ENCODE measurements at regions not wholly inside any gene's neighbourhood (a gene's known extent, or its start where the extent isn't known, plus 50 kb on each side); places are given as distances from the start of the nearest gene placed in this dataset.

DNA sequence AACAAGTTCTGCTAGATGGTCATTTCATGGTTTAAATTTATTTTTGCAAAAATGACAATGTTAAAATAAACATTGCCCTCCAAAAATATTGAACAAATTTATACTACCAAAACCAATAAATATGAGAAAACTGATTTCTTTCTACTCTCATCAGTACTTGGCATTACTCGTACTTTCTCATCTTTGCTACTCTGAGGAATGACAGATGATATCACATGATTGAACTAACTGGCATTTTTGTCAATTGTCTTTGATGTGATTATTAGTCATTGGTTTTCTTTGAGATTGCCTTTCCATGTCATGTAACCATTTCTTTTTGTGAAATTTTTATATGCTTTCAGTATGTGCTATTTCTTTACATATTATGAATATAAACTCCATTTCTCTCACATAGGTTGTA, 167.0 kb upstream of the ITGA4 start:
- FAIRE-seq: no peak
- no peak for TF ChIP-seq POLR2AphosphoS5 (IDR thresholded peaks at IDR 0.05; ENCODE audit: low read depth, low read length)
- TF ChIP-seq POU2F2 (IDR thresholded peaks at IDR 0.05; ENCODE audit: low read depth, low read length): no peak
- no peak for TF ChIP-seq PAX5 (IDR thresholded peaks at IDR 0.05; ENCODE audit: insufficient read depth, low read length, severe bottlenecking)
- TF ChIP-seq TAF1 (IDR thresholded peaks at IDR 0.05; ENCODE audit: low read depth, low read length): no peak
- no peak for TF ChIP-seq POLR2A (IDR thresholded peaks at IDR 0.05; ENCODE audit: low read depth, low read length)
- TF ChIP-seq SPI1 (IDR thresholded peaks at IDR 0.05; ENCODE audit: low read depth, low read length): no peak
- DNase-seq (ENCODE audit: insufficient read length, low spot score): no peak

DNA sequence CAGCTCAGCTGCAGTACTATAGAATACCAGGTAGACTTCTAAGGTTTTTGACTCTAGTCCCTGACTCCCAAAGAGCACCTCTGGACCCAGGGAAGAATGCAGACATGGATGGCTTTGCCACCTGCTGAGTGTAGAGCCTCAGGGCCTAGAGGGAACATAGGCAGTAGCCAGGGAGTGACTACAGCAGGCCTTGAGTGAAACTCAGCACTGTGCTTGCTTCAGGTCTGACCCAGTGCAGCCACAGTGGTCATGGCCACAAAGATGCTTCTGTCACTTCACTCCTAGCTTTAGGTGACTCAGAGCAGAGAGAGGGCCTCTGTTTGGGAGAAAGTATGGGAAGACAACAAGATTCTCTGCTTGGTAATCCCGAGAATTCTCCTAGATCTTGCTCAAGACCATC, 162.2 kb upstream of the ITGA4 start:
- TF ChIP-seq POLR2A (IDR thresholded peaks at IDR 0.05; ENCODE audit: low read depth, low read length): no peak
- TF ChIP-seq POU2F2 (IDR thresholded peaks at IDR 0.05; ENCODE audit: low read depth, low read length): no peak
- no peak for TF ChIP-seq PAX5 (IDR thresholded peaks at IDR 0.05; ENCODE audit: insufficient read depth, low read length, severe bottlenecking)
- TF ChIP-seq TAF1 (IDR thresholded peaks at IDR 0.05; ENCODE audit: low read depth, low read length): no peak
- FAIRE-seq (no peak), DNase-seq (ENCODE audit: insufficient read length, low spot score) (no peak)

DNA sequence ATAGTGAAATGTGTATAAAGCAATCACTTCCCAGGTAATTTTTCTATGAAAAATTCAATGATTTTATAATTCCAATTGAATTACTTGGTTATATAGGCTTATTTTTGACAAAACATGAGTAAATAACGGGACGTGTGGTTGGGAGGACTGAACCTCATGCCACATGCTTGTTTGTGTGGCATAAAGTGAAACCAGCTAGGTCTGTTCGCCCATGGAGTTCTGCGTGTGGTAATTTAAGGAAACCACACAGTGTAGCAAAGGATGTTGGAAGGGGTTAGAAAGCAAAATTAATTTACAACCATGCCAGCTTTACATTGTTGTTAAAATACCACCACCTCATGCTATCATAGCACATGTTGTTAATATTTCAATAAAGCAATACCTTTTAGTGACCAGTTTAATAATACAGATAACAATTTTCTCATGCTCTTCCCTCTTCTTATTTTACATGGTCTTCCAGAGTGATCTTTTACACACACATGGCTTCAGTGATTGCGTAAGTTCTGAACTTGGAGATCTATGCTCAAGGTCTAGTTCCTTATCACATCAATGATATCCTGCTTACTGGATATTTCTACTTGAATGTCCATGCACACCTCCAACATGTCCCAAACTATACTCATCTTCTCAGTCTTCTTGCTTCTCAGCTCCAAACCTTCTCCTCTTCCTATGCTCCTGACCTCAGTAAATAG, 156.4 kb upstream of the ITGA4 start:
- DNase-seq (ENCODE audit: insufficient read length, low spot score): no peak
- FAIRE-seq: peak; percentile 16
- no peak for TF ChIP-seq POLR2AphosphoS5 (IDR thresholded peaks at IDR 0.05; ENCODE audit: low read depth, low read length)
- no peak for TF ChIP-seq SPI1 (IDR thresholded peaks at IDR 0.05; ENCODE audit: low read depth, low read length)
- TF ChIP-seq POLR2A (IDR thresholded peaks at IDR 0.05; ENCODE audit: low read depth, low read length): no peak
- no peak for TF ChIP-seq PAX5 (IDR thresholded peaks at IDR 0.05; ENCODE audit: insufficient read depth, low read length, severe bottlenecking)
- no peak for TF ChIP-seq POU2F2 (IDR thresholded peaks at IDR 0.05; ENCODE audit: low read depth, low read length)
- TF ChIP-seq TAF1 (IDR thresholded peaks at IDR 0.05; ENCODE audit: low read depth, low read length): no peak

DNA sequence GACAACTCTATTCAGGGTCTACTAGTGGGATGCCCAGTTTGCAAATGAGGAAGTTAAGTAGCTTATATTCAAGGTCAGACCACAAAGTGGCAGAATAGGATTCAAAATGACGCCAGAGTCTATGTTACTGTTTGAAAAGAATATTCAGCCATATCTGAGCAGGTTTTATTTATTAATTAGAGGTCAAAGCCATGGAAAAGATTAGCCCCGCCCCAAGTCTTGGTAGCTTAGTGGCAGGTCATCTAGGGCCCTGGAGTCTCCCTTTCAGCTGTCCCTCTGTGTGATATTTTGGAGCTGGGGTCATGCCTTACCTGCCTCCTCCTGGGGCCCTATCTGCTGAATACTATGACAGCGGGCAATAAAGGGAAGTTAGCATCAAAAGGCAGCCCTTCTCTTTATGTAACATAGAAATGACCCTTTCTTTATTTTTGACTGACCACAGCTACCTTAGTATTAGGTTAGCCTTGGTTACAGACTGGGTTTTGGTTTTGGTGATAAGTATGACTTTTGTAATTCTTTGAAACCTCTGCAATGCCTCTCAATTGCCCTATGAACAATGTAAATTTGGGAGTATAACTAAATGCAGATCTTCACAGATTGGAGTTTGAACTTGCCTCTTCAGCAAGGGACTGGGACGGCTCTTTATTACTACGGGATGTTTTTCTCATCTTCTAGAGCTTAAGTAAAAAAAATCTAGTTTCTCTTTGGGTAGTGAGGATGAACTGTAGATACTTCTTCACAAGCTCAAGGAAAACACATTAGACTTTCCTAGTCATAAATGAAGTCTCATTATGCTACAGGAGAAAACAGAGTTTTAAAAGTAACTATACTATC, 153.0 kb upstream of the ITGA4 start:
- FAIRE-seq (peak; percentile 76), DNase-seq (ENCODE audit: insufficient read length, low spot score) (no peak)
- TF ChIP-seq PAX5 (IDR thresholded peaks at IDR 0.05; ENCODE audit: insufficient read depth, low read length, severe bottlenecking): no peak
- no peak for TF ChIP-seq POU2F2 (IDR thresholded peaks at IDR 0.05; ENCODE audit: low read depth, low read length)
- no peak for TF ChIP-seq TAF1 (IDR thresholded peaks at IDR 0.05; ENCODE audit: low read depth, low read length)
- no peak for TF ChIP-seq SPI1 (IDR thresholded peaks at IDR 0.05; ENCODE audit: low read depth, low read length)
- TF ChIP-seq POLR2A (IDR thresholded peaks at IDR 0.05; ENCODE audit: low read depth, low read length): no peak

DNA sequence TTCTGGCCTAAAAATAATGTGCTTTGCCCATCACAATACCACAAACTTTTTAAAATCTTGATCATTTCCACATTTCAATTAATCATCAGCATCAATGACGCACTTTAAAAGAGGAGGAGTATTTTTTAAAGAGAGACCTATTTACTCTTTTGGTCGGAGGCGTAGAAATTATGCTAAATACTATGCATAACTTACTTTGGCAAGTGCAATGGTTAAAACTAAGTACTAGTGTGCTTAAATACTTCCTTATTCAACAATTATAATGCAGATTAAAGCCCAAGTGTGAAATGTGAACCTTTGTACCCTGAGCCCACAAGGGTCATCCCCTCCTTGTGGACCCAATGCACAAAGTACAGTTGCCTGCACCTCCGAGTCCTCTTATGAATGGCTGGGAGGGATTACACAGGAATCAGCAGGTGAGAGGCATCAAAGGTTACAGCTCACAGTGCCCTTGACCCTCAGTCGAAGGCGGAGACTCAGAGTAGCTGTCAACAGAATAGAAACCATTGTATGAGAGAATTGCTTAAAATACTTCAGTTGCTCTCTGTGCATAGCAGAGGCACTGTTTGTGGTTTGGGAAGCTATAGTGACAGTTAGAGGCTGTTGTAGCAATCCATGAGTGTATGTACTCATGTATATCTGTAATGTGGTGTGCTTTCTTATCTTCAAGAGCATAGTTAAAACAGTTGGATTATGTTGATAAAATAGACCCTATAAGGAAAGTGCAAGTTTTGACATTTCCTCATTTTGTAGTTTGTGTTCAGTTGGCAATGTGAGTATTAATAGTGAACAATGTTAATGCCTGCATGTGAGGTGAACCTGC, 151.7 kb upstream of the ITGA4 start:
- DNase-seq (ENCODE audit: insufficient read length, low spot score) (no peak), FAIRE-seq (peak; percentile 97)
- 0 out of 2 replicates have a peak, but pooled peaks have one; percentile 13 for TF ChIP-seq POU2F2 (IDR thresholded peaks at IDR 0.05; ENCODE audit: low read depth, low read length)
- peak; percentile 73; the same call in 1 of the 2 replicates for TF ChIP-seq POLR2AphosphoS5 (IDR thresholded peaks at IDR 0.05; ENCODE audit: low read depth, low read length)
- TF ChIP-seq SPI1 (IDR thresholded peaks at IDR 0.05; ENCODE audit: low read depth, low read length): 0 out of 2 replicates have a peak, but pooled peaks have one; percentile 17
- TF ChIP-seq TAF1 (IDR thresholded peaks at IDR 0.05; ENCODE audit: low read depth, low read length): peak; percentile 74; the same call in 1 of the 2 replicates
- TF ChIP-seq PAX5 (IDR thresholded peaks at IDR 0.05; ENCODE audit: insufficient read depth, low read length, severe bottlenecking): no peak
- peak; percentile 72; the same call in 1 of the 2 replicates for TF ChIP-seq POLR2A (IDR thresholded peaks at IDR 0.05; ENCODE audit: low read depth, low read length)

DNA sequence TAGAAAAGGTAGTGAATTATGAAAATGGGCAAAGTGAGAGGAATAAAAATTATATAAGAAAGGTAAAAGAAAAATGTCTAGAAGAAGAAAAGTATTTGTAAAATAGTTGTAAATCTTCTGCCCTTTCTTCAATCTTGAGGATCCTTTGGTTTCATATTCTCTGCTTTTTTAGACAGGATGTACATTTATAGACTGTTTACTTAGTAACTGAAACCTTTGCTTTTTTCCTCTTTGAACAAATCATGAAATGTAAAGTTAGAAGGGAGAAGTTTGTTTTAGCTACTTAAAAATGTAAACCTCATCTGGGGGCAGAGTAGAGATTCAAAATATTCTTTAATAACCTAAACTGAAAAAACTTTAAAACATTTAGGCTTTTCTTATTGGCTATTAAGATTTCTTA, 150.4 kb upstream of the ITGA4 start:
- FAIRE-seq (no peak), DNase-seq (ENCODE audit: insufficient read length, low spot score) (no peak)
- TF ChIP-seq SPI1 (IDR thresholded peaks at IDR 0.05; ENCODE audit: low read depth, low read length): no peak
- TF ChIP-seq PAX5 (IDR thresholded peaks at IDR 0.05; ENCODE audit: insufficient read depth, low read length, severe bottlenecking): no peak
- no peak for TF ChIP-seq POLR2A (IDR thresholded peaks at IDR 0.05; ENCODE audit: low read depth, low read length)
- TF ChIP-seq POU2F2 (IDR thresholded peaks at IDR 0.05; ENCODE audit: low read depth, low read length): no peak
- TF ChIP-seq TAF1 (IDR thresholded peaks at IDR 0.05; ENCODE audit: low read depth, low read length): no peak
- no peak for TF ChIP-seq POLR2AphosphoS5 (IDR thresholded peaks at IDR 0.05; ENCODE audit: low read depth, low read length)

DNA sequence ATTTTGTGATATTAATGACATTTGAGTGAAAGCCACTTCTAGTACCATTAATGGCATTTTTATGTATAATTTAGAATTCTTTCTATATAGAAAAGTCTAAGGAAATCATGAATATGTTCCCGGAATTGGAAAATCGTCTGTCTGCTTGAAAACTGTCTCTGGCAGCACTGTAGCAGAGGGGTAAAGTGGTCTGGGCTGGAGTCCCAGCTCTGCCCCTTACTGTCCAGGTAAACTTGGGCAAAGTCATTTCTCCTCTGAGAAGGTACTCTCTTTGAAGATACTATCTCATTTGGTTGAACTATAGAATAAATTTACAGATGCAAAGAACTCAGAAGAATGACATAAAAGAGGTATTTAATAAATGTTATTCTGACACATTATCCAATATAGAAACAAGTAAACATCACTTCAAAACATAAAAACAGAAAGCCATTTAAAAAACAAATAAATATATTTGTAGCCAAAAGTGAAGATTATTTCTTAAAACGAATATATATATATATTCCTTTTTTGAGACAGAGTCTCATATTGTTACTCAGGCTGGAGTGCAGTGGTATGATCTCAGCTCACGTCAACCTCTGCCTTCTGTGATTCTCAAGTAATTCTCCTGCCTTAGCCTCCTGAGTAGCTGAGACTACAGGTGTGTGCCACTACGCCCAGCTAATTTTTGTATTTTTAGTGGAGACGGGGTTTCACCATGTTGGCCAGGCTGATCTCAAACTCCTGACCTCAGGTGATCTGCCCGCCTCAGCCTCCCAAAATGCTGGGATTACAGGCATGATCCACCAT, 149.8 kb upstream of the ITGA4 start:
- DNase-seq (ENCODE audit: insufficient read length, low spot score) (no peak), FAIRE-seq (peak; percentile 78)
- TF ChIP-seq TAF1 (IDR thresholded peaks at IDR 0.05; ENCODE audit: low read depth, low read length) (no peak), SPI1 (IDR thresholded peaks at IDR 0.05; ENCODE audit: low read depth, low read length) (no peak), PAX5 (IDR thresholded peaks at IDR 0.05; ENCODE audit: insufficient read depth, low read length, severe bottlenecking) (no peak), POLR2AphosphoS5 (IDR thresholded peaks at IDR 0.05; ENCODE audit: low read depth, low read length) (no peak), POLR2A (IDR thresholded peaks at IDR 0.05; ENCODE audit: low read depth, low read length) (no peak), POU2F2 (IDR thresholded peaks at IDR 0.05; ENCODE audit: low read depth, low read length) (no peak)

DNA sequence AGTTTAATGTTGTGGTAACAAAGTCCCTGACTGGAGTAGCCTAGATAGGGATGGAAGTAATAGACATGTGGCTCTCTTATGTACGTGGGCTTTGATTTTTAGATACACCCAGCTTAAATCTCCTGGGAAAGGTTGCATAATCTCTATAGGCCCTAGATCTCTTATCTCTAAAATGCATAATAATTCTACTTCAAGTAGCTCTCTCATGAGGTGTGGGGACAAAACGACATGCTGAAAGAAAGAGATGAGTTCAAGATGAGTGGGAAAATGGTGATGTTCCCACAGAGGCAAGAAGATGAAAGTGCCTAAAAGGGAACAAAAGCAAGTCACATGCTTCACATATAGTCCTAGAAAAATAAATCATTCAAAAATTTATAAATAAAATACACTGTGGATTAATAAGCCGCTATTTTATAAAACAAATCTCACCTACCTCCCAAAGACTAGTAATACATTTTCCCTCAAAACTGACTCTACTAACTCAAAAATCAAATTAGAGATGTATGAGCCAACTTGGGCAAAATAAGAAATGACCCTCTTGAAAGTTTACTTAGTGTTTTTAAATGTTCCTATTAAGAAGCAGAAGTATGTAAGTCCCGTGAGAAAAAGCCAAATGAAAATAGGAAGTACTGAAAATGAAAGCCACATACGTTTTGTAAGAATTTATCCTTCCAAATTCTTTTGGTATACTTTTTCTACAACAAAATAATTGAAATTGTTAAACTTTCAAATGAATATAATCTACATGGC, 148.2 kb upstream of the ITGA4 start:
- no peak for DNase-seq (ENCODE audit: insufficient read length, low spot score)
- TF ChIP-seq TAF1 (IDR thresholded peaks at IDR 0.05; ENCODE audit: low read depth, low read length): no peak
- TF ChIP-seq SPI1 (IDR thresholded peaks at IDR 0.05; ENCODE audit: low read depth, low read length): no peak
- TF ChIP-seq PAX5 (IDR thresholded peaks at IDR 0.05; ENCODE audit: insufficient read depth, low read length, severe bottlenecking): no peak
- no peak for TF ChIP-seq POU2F2 (IDR thresholded peaks at IDR 0.05; ENCODE audit: low read depth, low read length)
- TF ChIP-seq POLR2A (IDR thresholded peaks at IDR 0.05; ENCODE audit: low read depth, low read length): no peak
- TF ChIP-seq POLR2AphosphoS5 (IDR thresholded peaks at IDR 0.05; ENCODE audit: low read depth, low read length): no peak
- peak; percentile 78 for FAIRE-seq
